Mammary epithelial cell (primary cell): ENCODE measurements at regions not wholly inside any gene's neighbourhood (a gene's known extent, or its start where the extent isn't known, plus 50 kb on each side); places are given as distances from the start of the nearest gene placed in this dataset.

ENCODE experiments used
- EZH2 ChIP-seq: IDR thresholded peaks from 2 replicates; pipeline ENCODE4 v1.6.1; 2012; ENCODE audit warnings: low read length, inconsistent platforms, borderline replicate concordance
- TF ChIP-seq, protein P1 (sequence below), 2 donors: IDR thresholded peaks in 1 of 2; conservative IDR thresholded peaks in 1 of 2; 2 replicates each; pipeline ENCODE4 v1.5.1; 2011 to 2012; ENCODE audit warnings: inconsistent platforms in 2 of 2, low read length in 2 of 2, mild to moderate bottlenecking in 2 of 2, control low read depth in 1 of 2, low read depth in 1 of 2; ENCODE audit not compliant: insufficient read depth in 1 of 2; ENCODE audit errors: extremely low read depth in 1 of 2

DNA sequence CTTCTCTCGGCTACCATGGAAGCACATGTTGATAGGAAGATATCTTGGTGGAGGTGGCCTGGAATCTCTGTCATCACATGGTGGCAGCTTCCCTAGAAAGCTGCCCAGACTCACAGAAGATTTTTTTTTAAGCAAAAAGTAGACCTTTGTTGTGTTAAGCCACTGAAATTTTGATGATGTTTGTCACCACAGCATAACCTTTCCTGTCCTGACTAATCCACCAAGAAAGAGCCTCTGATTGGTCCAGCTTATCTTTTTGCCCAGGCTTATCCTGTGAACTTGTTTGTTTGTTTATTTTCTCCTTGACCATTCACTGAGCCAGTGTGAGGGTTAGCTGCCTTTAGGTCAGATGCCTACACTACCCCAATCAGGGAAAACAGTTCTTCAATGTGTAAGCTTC is 96.5 kb upstream of the LHX1 start:
- TF ChIP-seq EZH2, result no peak
- TF ChIP-seq, protein P1, sequence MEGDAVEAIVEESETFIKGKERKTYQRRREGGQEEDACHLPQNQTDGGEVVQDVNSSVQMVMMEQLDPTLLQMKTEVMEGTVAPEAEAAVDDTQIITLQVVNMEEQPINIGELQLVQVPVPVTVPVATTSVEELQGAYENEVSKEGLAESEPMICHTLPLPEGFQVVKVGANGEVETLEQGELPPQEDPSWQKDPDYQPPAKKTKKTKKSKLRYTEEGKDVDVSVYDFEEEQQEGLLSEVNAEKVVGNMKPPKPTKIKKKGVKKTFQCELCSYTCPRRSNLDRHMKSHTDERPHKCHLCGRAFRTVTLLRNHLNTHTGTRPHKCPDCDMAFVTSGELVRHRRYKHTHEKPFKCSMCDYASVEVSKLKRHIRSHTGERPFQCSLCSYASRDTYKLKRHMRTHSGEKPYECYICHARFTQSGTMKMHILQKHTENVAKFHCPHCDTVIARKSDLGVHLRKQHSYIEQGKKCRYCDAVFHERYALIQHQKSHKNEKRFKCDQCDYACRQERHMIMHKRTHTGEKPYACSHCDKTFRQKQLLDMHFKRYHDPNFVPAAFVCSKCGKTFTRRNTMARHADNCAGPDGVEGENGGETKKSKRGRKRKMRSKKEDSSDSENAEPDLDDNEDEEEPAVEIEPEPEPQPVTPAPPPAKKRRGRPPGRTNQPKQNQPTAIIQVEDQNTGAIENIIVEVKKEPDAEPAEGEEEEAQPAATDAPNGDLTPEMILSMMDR (conservative IDR thresholded peaks at IDR 0.05 in 1 of 2, IDR thresholded peaks at IDR 0.05 in 1 of 2; ENCODE audit: extremely low read depth in 1 of 2, insufficient read depth in 1 of 2, low read depth in 1 of 2, low read length in 2 of 2), result no peak
